ENCODE measurements at regions not wholly inside any gene's neighbourhood (a gene's known extent, or its start where the extent isn't known, plus 50 kb on each side); places are given as distances from the start of the nearest gene placed in this dataset.

DNA sequence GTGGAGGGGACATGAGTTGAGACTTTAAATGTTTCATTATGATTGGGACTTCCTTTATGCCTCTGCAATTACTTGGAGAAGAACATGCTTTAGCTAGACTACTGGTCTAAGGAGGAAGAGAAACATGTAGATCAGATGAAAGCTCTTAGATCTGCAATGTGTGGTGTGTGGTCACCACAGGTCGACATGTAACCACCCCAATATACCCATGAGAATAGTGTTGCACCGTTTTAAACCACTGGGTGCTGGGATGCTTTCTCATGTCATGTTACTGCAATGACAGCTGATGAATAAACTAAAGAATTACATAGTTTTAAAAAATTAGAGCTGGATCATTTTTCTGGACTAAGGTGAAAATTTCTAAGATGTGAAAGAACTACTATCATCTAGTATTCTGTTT is 1039.7 kb downstream of the RAPGEF2 start:
- peak; percentile 51 for DNase-seq
- Histone ChIP-seq H3K9me2 (replicated peaks; ENCODE audit: insufficient read depth, low read length) (no peaks in the 10 kb centered on the region), H3K4me2 (ENCODE audit: low read depth, low read length, poor library complexity, severe bottlenecking) (no peak overlapping the region), H3K27me3 (ENCODE audit: low read length) (no peaks in the 10 kb centered on the region), H3K4me1 (ENCODE audit: low read length) (peaks cover 7% of the 10 kb centered on the region), H3K36me3 (ENCODE audit: insufficient read depth, low read length) (no peaks in the 10 kb centered on the region), H2AFZ (ENCODE audit: low read length) (no peak overlapping the region), H3K27ac (ENCODE audit: low read length) (0 out of 2 replicates have a peak overlapping the region, but pooled peaks have one; percentile 12), H3K4me3 (ENCODE audit: low read length) (no peak overlapping the region), H4K20me1 (ENCODE audit: insufficient read depth, low read depth, low read length) (no peaks in the 10 kb centered on the region), H3K9ac (ENCODE audit: low read length) (no peak overlapping the region), H3K9me3 (ENCODE audit: low read length) (peaks cover 39% of the 10 kb centered on the region; the same call in 1 of the 2 replicates), H3K79me2 (ENCODE audit: low read length) (no peaks in the 10 kb centered on the region)

DNA sequence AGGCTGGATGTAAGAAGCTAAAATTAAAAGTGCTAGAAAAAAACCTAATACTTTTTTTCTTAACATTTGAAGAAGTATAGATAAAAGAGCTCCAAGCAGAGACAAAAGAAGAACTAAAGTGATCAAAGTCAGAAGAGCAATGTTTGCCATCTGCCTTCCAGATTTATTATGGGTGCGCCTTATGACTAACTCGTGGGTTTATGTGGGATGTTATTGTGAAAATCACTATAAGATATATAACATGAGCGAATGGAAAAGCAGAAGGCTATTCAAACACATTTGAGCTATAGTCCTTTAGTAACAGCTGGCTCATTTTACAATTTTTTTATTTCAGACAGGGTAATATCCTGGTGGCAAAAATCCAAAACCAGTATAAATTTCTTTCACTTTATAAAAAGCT is 1040.7 kb downstream of the RAPGEF2 start:
- no peaks in the 10 kb centered on the region for H3K27me3 ChIP-seq (ENCODE audit: low read length)
- no peaks in the 10 kb centered on the region for H3K36me3 ChIP-seq (ENCODE audit: insufficient read depth, low read length)
- H4K20me1 ChIP-seq (ENCODE audit: insufficient read depth, low read depth, low read length), result no peaks in the 10 kb centered on the region
- H3K79me2 ChIP-seq (ENCODE audit: low read length), result no peaks in the 10 kb centered on the region
- H3K4me1 ChIP-seq (ENCODE audit: low read length), result peaks cover 7% of the 10 kb centered on the region
- H3K4me3 ChIP-seq (ENCODE audit: low read length), result no peak overlapping the region
- peak overlapping the region; percentile 28 for H3K27ac ChIP-seq (ENCODE audit: low read length)
- no peak overlapping the region for H2AFZ ChIP-seq (ENCODE audit: low read length)
- no peak overlapping the region for H3K9ac ChIP-seq (ENCODE audit: low read length)
- peaks cover 39% of the 10 kb centered on the region; the same call in 1 of the 2 replicates for H3K9me3 ChIP-seq (ENCODE audit: low read length)
- H3K4me2 ChIP-seq (ENCODE audit: low read depth, low read length, poor library complexity, severe bottlenecking), result no peak overlapping the region
- no peak for DNase-seq
- H3K9me2 ChIP-seq (replicated peaks; ENCODE audit: insufficient read depth, low read length), result no peaks in the 10 kb centered on the region

DNA sequence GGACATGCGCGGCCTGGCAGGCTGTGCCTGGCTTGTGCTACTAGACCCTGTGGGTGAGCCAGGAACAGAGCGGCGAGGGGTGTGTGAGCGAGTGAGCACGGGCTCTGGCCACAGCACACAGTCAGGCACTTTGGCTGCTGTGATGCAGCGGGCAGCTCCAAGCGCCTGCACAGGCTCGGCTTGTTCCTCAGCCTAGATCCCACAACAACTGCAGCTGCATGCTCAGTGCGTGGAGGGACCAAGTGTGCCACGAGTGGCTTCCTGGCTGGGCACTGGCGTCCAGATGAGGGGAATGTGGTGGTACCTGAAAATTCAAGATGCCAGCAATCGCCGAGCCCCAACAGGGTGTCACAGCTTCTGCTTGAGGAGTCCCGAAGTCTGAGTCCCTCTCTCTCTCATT is 1056.6 kb downstream of the RAPGEF2 start:
- H2AFZ ChIP-seq (ENCODE audit: low read length), result no peak overlapping the region
- no peaks in the 10 kb centered on the region for H3K9me2 ChIP-seq (replicated peaks; ENCODE audit: insufficient read depth, low read length)
- H3K36me3 ChIP-seq (ENCODE audit: insufficient read depth, low read length), result no peaks in the 10 kb centered on the region
- no peaks in the 10 kb centered on the region for H3K27me3 ChIP-seq (ENCODE audit: low read length)
- no peaks in the 10 kb centered on the region for H3K79me2 ChIP-seq (ENCODE audit: low read length)
- H4K20me1 ChIP-seq (ENCODE audit: insufficient read depth, low read depth, low read length), result no peaks in the 10 kb centered on the region
- no peak for DNase-seq
- H3K4me1 ChIP-seq (ENCODE audit: low read length), result no peaks in the 10 kb centered on the region
- H3K9ac ChIP-seq (ENCODE audit: low read length), result no peak overlapping the region
- no peak overlapping the region for H3K27ac ChIP-seq (ENCODE audit: low read length)
- H3K9me3 ChIP-seq (ENCODE audit: low read length), result peaks cover 26% of the 10 kb centered on the region
- H3K4me3 ChIP-seq (ENCODE audit: low read length), result no peak overlapping the region
- H3K4me2 ChIP-seq (ENCODE audit: low read depth, low read length, poor library complexity, severe bottlenecking), result no peak overlapping the region

DNA sequence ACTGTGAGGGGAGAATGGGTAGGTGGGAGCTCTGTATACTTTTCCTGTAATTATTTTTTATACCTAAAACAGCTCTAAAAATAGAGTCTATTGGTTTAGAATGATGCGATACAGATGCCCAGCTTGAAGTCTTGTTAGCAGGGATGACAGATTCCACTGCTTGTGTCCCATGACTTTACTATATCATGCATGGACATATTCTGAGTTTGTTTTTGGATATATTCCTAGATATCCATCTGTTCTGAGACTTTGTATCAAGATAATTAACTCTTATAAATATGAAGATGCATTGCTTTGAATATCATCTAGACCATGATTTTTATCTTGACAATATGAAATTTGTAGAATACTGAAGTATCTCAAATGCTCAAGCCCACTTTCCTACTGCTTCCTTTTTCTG is 1058.1 kb downstream of the RAPGEF2 start:
- Histone ChIP-seq H3K27me3 (ENCODE audit: low read length) (no peaks in the 10 kb centered on the region), H3K27ac (ENCODE audit: low read length) (no peak overlapping the region), H3K9me3 (ENCODE audit: low read length) (peaks cover 34% of the 10 kb centered on the region), H3K4me3 (ENCODE audit: low read length) (no peak overlapping the region), H3K79me2 (ENCODE audit: low read length) (no peaks in the 10 kb centered on the region), H3K9ac (ENCODE audit: low read length) (no peak overlapping the region), H2AFZ (ENCODE audit: low read length) (no peak overlapping the region), H4K20me1 (ENCODE audit: insufficient read depth, low read depth, low read length) (no peaks in the 10 kb centered on the region), H3K9me2 (replicated peaks; ENCODE audit: insufficient read depth, low read length) (no peaks in the 10 kb centered on the region), H3K4me1 (ENCODE audit: low read length) (no peaks in the 10 kb centered on the region), H3K36me3 (ENCODE audit: insufficient read depth, low read length) (no peaks in the 10 kb centered on the region), H3K4me2 (ENCODE audit: low read depth, low read length, poor library complexity, severe bottlenecking) (no peak overlapping the region)
- DNase-seq, result no peak

DNA sequence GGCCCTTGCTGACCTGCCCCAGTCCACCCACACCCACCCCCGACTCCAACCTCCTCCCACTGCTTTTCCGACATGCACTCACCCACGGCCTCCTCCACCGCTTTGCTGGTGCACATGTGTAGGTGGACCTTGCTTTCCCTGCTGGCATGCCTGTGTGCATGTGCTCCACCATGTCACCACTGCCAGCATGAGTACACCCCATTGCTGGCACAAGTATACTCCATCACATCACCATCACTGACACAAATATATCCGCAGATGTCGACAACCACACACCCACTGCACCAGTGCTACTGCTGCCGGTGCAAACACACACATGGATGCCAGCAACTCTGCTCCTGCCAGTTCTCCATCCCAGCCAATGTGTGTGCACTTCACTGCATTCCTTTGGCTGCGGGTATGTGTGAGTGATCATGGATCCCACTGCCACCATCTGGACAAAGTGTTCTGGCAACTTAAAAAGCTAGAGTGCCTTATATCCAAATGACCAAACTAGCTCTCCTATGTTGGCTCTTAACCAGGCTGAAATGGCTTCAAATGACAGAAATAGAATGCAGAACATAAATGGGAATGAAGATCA is 1072.3 kb downstream of the RAPGEF2 start:
- no peak overlapping the region for H2AFZ ChIP-seq (ENCODE audit: low read length)

DNA sequence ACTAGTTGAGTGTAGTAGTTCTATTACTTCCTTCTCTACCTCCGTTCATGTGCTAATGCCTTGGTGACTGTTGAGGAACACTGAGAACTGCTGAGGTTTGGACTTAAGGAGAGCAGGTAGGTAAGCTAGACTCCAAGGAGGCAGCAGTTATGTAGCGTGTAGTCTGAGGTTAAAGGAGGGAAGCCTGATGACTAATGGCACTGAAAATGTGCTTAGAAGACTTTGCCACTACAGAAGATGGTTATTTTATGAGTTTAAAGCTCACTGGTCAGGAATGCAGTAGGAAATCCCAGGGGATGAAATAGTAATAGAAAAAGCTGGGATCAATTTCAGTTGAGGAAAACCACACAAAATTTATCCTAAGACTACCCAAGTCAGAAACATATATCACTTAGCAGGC is 1077.3 kb downstream of the RAPGEF2 start:
- no peak overlapping the region for H2AFZ ChIP-seq (ENCODE audit: low read length)
- H3K9me3 ChIP-seq (ENCODE audit: low read length), result peaks cover 37% of the 10 kb centered on the region
- H3K27me3 ChIP-seq (ENCODE audit: low read length), result no peaks in the 10 kb centered on the region
- H3K4me2 ChIP-seq (ENCODE audit: low read depth, low read length, poor library complexity, severe bottlenecking), result no peak overlapping the region
- no peaks in the 10 kb centered on the region for H3K9me2 ChIP-seq (replicated peaks; ENCODE audit: insufficient read depth, low read length)
- no peak overlapping the region for H3K4me3 ChIP-seq (ENCODE audit: low read length)
- H3K27ac ChIP-seq (ENCODE audit: low read length), result no peak overlapping the region
- DNase-seq, result no peak
- H3K36me3 ChIP-seq (ENCODE audit: insufficient read depth, low read length), result no peaks in the 10 kb centered on the region
- no peak overlapping the region for H3K9ac ChIP-seq (ENCODE audit: low read length)
- no peaks in the 10 kb centered on the region for H3K4me1 ChIP-seq (ENCODE audit: low read length)
- no peaks in the 10 kb centered on the region for H4K20me1 ChIP-seq (ENCODE audit: insufficient read depth, low read depth, low read length)
- H3K79me2 ChIP-seq (ENCODE audit: low read length), result no peaks in the 10 kb centered on the region

More for the DNA sequence above, 1072.3 kb downstream of the RAPGEF2 start:
- Histone ChIP-seq H3K4me1 (ENCODE audit: low read length) (no peaks in the 10 kb centered on the region), H3K36me3 (ENCODE audit: insufficient read depth, low read length) (no peaks in the 10 kb centered on the region), H3K9ac (ENCODE audit: low read length) (no peak overlapping the region), H3K4me3 (ENCODE audit: low read length) (no peak overlapping the region), H4K20me1 (ENCODE audit: insufficient read depth, low read depth, low read length) (no peaks in the 10 kb centered on the region), H3K27me3 (ENCODE audit: low read length) (no peaks in the 10 kb centered on the region), H3K9me3 (ENCODE audit: low read length) (peaks cover 51% of the 10 kb centered on the region), H3K4me2 (ENCODE audit: low read depth, low read length, poor library complexity, severe bottlenecking) (no peak overlapping the region), H3K9me2 (replicated peaks; ENCODE audit: insufficient read depth, low read length) (no peaks in the 10 kb centered on the region), H3K79me2 (ENCODE audit: low read length) (no peaks in the 10 kb centered on the region), H3K27ac (ENCODE audit: low read length) (no peak overlapping the region)
- DNase-seq, result no peak

DNA sequence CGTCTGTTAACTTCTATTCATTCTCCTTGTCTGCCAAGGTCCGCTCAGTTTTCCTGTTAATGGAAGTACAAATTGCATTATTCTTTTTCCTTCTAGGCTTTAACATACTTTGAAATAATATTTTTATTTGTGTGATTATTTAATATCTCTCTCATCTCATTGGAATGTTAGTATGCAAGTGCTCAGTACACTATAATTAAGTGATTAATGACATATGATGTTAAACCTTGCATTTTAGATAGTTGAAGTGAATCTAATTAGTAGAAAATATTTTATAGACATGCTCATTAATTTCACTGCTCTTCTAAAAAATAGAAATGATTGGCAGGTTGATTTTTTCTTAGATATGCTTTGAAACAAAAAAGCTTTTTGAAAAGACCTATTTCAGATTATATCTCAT is 1079.8 kb downstream of the RAPGEF2 start:
- Histone ChIP-seq H3K4me3 (ENCODE audit: low read length) (no peak overlapping the region), H3K79me2 (ENCODE audit: low read length) (no peaks in the 10 kb centered on the region), H3K9ac (ENCODE audit: low read length) (no peak overlapping the region), H3K36me3 (ENCODE audit: insufficient read depth, low read length) (no peaks in the 10 kb centered on the region), H3K4me2 (ENCODE audit: low read depth, low read length, poor library complexity, severe bottlenecking) (no peak overlapping the region), H2AFZ (ENCODE audit: low read length) (no peak overlapping the region), H3K4me1 (ENCODE audit: low read length) (no peaks in the 10 kb centered on the region), H4K20me1 (ENCODE audit: insufficient read depth, low read depth, low read length) (no peaks in the 10 kb centered on the region), H3K27ac (ENCODE audit: low read length) (no peak overlapping the region), H3K9me2 (replicated peaks; ENCODE audit: insufficient read depth, low read length) (0 out of 2 replicates have a peak, but pooled peaks cover 3% of the 10 kb centered on the region), H3K27me3 (ENCODE audit: low read length) (no peaks in the 10 kb centered on the region), H3K9me3 (ENCODE audit: low read length) (peaks cover 33% of the 10 kb centered on the region)
- DNase-seq, result no peak

DNA sequence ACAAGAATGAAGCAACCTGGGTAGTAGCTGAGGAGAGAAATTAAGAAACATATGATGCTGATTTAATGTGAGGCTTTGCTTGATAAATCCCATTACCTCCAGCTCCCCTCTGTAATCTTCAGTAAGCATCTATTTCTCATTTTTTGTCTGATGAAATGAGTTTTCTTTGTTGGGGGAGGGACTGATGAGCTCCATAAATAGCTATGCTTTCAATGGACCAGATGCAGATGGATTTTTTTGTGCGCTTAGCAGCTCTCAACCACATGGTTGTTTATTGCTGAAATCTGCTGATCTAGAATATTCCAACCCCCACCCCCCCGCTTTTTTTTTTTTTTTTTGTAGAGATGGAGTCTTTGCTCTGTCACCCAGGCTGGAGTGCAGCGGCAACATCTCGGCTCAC is 1082.0 kb downstream of the RAPGEF2 start:
- DNase-seq, result no peak
- Histone ChIP-seq H3K27ac (ENCODE audit: low read length) (no peak overlapping the region), H2AFZ (ENCODE audit: low read length) (no peak overlapping the region), H3K36me3 (ENCODE audit: insufficient read depth, low read length) (no peaks in the 10 kb centered on the region), H3K9ac (ENCODE audit: low read length) (no peak overlapping the region), H3K27me3 (ENCODE audit: low read length) (no peaks in the 10 kb centered on the region), H3K9me2 (replicated peaks; ENCODE audit: insufficient read depth, low read length) (0 out of 2 replicates have a peak, but pooled peaks cover 3% of the 10 kb centered on the region), H3K4me2 (ENCODE audit: low read depth, low read length, poor library complexity, severe bottlenecking) (no peak overlapping the region), H3K4me1 (ENCODE audit: low read length) (no peaks in the 10 kb centered on the region), H3K79me2 (ENCODE audit: low read length) (no peaks in the 10 kb centered on the region), H3K4me3 (ENCODE audit: low read length) (no peak overlapping the region), H4K20me1 (ENCODE audit: insufficient read depth, low read depth, low read length) (no peaks in the 10 kb centered on the region), H3K9me3 (ENCODE audit: low read length) (peaks cover 40% of the 10 kb centered on the region)

All from Karpas-422 (cell line).